ENCODE measurements at regions not wholly inside any gene's neighbourhood (a gene's known extent, or its start where the extent isn't known, plus 50 kb on each side); places are given as distances from the start of the nearest gene placed in this dataset.

DNA sequence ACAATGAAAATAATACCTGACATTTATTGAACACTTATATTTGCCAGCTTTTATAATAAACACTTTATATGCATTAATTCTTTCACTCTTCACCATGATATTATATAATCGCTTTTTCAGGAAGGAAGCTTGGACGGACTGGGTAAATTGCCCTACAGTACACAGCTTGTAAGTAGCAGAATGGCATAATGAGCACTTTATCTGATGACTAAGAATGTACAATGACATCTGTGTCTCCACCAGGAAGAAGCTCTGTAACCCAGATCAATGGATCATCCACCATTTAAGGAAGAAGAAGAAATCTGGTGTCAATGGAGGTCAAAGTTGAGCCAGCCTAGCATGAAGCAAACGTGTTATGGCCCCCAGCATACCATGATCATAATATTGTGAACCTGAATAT, 444.0 kb upstream of the SPHKAP start:
- TF ChIP-seq EZH2 (IDR thresholded peaks at IDR 0.05; ENCODE audit: low read length, unreplicated experiment) (no peak), CTCF (conservative IDR thresholded peaks at IDR 0.05; ENCODE audit: low read depth, low read length) (no peak), EZH2phosphoT487 (IDR thresholded peaks at IDR 0.05; ENCODE audit: borderline replicate concordance, low read length) (no peak)
